Activated T-cell treated with anti-CD3 and anti-CD28 coated beads, Interleukin-2, amount 50 U/mL, for 4 hours (primary cell): ENCODE measurements at regions not wholly inside any gene's neighbourhood (a gene's known extent, or its start where the extent isn't known, plus 50 kb on each side); places are given as distances from the start of the nearest gene placed in this dataset.

Source experiments
- ATAC-seq, 2 donors: fragments of 200-7000 bp; cut with Tn5 transposase; one replicate each; pipeline ENCODE4 v1.10.0; 2021
- DNase-seq: peaks from one replicate; pipeline ENCODE4 v3.0.0-alpha.2; 2020
- H3K27me3 Mint-ChIP-seq: one replicate; pipeline ENCODE4 v1.8.0; 2021; ENCODE audit warnings: low read depth, mixed read lengths
- H3K36me3 Mint-ChIP-seq: one replicate; pipeline ENCODE4 v1.8.0; 2022; ENCODE audit warnings: mixed read lengths; ENCODE audit not compliant: insufficient read depth
- H3K4me1 Mint-ChIP-seq: one replicate; pipeline ENCODE4 v1.8.0; 2021; ENCODE audit warnings: low read depth, mixed read lengths
- H3K4me3 Mint-ChIP-seq: one replicate; pipeline ENCODE4 v1.8.0; 2021; ENCODE audit warnings: mild to moderate bottlenecking, moderate library complexity, mixed read lengths
- H3K9me3 Mint-ChIP-seq: one replicate; pipeline ENCODE4 v1.8.0; 2021; ENCODE audit warnings: mixed read lengths

DNA sequence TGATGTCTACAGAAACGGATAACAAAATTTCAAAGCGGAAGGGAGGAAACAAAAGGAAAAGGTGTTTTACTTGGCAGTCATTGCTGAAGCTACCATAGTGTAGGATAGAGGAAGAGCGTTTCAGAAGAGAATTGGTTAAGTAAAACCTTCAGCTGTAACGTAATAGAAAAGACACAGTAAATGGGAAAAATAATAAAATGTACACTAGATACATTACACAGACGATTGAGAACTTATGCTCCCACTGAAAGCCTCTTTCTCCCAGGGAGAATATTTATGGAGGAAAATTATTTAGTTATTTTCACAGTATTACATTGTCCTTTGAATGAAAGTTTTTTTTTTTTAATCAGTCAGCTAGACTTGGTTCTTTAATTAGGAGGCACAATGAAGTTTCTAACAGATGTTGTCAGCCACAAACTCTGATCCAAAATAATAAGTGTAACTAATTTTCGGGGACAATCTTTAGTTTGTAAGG, 90.7 kb upstream of the PRDM1 start:
- H3K36me3 Mint-ChIP-seq: no peaks in the 10 kb centered on the region
- H3K27me3 Mint-ChIP-seq: peaks cover 48% of the 10 kb centered on the region
- H3K4me1 Mint-ChIP-seq: peaks cover 30% of the 10 kb centered on the region

DNA sequence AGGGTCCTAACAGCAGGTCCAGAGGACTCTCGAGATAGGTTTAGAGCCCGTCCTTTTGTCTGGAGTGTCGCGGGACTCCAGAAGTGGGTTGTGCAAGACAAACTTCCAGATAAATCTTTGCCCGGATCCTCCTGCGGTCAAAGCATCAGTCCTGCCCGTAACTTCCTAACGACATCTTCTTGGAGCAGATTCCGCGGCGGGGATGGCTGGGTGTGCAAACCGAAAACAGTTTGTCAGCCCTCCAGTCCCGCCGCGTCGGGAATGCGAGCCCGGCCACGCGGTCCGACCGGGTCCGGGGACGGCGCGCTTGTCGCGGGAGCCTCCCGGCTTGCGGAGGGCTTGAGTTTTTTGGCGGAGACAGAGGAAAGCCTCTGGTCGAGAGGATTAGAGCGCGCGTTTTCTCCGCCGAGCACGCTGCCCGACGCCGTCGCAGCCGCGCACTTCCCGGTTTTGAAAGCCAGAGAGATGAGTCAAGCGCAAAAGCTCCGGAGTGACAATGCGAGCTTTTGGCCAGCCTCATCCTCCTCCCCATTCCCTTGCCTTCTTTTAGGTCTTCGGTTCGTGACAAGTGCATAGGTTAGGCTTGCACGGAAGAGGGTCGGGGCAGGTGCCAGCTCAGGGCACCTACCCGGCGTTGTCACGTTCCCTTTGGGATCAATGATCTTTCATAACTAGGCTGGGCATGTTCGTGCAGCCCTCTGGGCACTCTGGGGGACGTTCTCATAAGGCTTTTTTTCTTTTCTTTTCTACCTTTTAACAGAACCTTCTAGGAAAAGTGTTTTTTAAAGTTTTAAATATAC, 91.3 kb upstream of the PRDM1 start:
- Mint-ChIP-seq H3K9me3 (no peaks in the 10 kb centered on the region), H3K36me3 (no peaks in the 10 kb centered on the region), H3K4me1 (peaks cover 33% of the 10 kb centered on the region), H3K4me3 (peak overlapping the region; percentile 92), H3K27me3 (peaks cover 51% of the 10 kb centered on the region)
- ATAC-seq (peak; percentile 39 to 46), DNase-seq (peak; percentile 50)

More for the DNA sequence above, 90.7 kb upstream of the PRDM1 start:
- Mint-ChIP-seq H3K9me3 (no peaks in the 10 kb centered on the region), H3K4me3 (peak overlapping the region; percentile 92)
- DNase-seq: no peak
- no peak for ATAC-seq

DNA sequence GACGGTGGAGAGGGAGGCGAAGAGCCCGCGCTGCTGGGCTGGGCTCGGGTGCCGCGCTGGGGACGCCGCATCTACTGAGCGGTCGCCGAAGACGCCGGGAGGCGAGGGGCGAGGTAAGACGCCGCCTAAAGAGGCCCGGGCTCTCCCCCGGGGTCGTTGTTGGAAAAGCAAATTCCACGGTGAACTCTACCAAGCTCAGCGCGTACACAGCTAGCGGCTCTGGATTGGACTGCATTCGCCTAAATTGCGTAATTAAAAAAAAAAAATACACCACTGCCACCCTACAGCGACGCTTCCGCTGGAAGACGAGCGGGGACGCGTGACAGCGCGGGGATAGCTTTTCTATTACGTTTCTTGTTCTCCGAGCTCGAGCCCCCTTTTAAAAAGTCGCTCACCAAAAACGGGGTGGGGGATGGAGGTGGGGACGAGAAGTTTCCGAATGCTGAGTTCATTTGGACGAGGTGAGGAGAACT, 92.0 kb upstream of the PRDM1 start:
- Mint-ChIP-seq H3K4me1 (peaks cover 33% of the 10 kb centered on the region), H3K27me3 (peaks cover 47% of the 10 kb centered on the region), H3K36me3 (no peaks in the 10 kb centered on the region), H3K4me3 (peak overlapping the region; percentile 92), H3K9me3 (no peaks in the 10 kb centered on the region)
- ATAC-seq (peak; percentile 17 to 29), DNase-seq (peak; percentile 35)

DNA sequence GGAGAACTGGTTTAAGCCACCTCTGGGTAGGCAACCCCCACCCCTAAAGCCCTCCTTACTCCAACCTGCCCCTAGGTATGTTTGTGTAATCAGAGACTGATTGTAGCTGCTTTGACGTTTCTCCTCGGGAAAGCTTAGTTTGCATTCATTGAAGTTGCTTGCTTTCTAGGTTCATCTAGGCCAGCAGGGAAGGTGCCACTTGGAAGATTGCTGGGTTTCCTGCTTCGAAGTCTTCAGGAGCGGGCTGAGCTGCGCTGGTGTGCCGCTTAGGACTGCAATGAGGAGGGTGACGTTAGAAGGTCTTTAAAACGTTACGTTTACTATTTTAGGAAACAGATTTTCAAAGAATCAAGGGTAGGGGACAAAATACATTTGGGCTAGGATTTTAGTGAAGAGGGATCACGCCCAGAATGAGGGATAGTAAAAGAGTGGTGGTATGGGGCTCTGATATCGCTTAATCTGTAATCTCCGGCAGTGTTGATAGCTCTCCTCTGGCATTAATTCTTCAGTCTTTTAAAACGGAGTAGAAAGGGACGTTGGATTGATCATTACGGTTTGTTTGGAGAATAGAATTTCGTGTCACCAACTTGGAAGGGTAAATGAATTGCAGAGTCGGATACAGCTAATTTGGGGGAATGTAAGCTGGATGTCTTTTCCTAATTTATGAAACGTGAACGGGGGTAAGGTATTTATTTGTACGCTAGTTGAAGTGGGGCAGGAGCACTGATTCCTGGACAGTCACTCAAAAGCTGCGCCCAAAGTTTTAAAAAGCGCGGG, 92.6 kb upstream of the PRDM1 start:
- ATAC-seq: no peak
- Mint-ChIP-seq H3K4me1 (peaks cover 33% of the 10 kb centered on the region), H3K27me3 (peaks cover 47% of the 10 kb centered on the region), H3K9me3 (no peaks in the 10 kb centered on the region), H3K4me3 (peak overlapping the region; percentile 92), H3K36me3 (no peaks in the 10 kb centered on the region)
- no peak for DNase-seq

DNA sequence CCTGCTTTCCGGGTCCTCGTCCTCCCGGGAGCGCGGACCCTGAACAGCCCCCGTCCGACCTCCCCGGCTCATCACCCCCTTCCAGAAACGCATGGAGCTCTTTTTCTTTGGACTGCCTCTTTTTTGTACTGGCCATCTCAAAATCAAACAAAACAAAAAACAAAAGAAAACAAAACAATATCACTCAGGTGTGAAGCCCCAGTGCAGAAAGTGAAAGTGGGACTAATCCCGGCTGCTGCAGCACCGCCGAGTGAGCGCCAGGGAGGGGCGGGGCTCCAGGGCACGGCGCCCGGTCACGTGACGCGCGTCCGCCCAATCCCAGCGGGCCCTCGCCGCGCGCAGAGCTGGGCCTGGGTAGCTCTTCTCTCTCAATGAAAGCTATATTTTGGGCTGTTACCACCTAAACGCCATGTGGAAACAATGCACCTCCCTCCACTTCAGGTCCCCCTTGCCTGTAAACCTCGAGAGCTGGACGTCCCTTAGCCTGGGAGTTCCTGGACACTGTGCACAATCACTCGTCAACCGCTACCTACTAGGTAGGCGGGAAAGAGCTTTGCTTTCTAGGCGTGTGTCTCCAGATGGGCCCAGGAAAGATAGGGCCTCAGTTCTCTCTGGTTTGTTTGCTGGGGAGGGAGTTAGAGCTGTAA, 93.7 kb upstream of the PRDM1 start:
- DNase-seq (peak; percentile 89), ATAC-seq (peak; percentile 89 to 92)
- peaks cover 33% of the 10 kb centered on the region for H3K4me1 Mint-ChIP-seq
- H3K36me3 Mint-ChIP-seq: no peaks in the 10 kb centered on the region
- H3K4me3 Mint-ChIP-seq: peak overlapping the region; percentile 92
- H3K9me3 Mint-ChIP-seq: no peaks in the 10 kb centered on the region
- H3K27me3 Mint-ChIP-seq: peaks cover 43% of the 10 kb centered on the region

DNA sequence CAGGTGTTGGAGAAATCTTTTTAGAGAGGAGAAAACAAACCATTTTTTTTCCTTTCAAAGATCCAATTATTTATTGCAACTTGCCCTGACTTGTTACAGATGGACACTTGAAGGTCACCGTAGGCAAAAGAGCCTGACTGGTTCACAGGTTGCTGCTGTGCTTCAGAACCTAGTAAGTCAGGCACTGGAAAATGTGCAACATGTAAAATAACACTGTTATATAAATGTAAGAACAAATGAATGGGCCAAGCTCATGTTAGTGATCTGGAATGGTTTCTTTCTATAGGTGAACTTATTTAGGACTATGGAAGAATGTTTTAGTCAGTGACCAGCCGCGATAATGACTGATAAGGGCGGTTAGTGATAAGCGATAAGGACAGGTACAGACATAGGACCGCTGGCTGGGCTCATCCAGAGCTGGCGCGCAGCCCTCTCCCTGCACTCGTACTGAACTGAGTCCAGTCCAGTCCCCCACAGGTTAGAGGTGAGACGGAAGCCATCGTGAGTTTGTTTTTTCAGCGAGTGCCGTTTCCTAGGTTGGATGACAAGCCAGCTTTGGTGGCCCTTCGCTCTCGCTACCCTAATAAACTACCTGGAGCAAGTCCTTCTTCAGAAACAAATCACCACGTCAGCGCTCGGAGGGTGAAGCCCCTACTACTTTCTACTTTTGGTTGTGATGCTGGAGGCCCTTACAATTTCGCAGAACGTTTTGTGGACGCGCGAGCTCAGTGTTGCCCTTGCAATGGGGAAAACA, 94.4 kb upstream of the PRDM1 start:
- peaks cover 36% of the 10 kb centered on the region for H3K4me1 Mint-ChIP-seq
- no peaks in the 10 kb centered on the region for H3K36me3 Mint-ChIP-seq
- ATAC-seq: peak; percentile 24 to 32
- H3K4me3 Mint-ChIP-seq: peak overlapping the region; percentile 92
- DNase-seq: peak; percentile 19
- H3K9me3 Mint-ChIP-seq: no peaks in the 10 kb centered on the region
- H3K27me3 Mint-ChIP-seq: peaks cover 43% of the 10 kb centered on the region

DNA sequence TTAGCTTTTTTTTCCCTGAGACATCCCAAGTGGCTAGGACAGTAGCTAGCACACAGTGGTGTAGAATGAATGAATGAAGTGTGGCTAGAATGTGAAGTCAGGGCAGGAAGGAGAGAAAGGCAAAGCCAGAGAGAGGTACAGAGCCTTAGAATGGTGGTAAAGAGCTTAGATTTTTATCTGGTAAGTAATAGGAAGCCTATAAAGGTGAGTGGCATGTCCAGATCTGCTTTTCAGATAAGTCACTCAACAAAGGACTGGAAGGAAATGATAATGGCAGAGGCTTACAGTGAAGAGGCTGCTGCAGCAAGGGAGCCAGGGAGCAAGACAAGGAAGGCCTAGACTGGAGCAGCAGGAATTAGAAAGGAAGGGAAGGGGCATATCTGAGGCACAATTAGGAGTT, 96.0 kb upstream of the PRDM1 start:
- Mint-ChIP-seq H3K27me3 (peaks cover 42% of the 10 kb centered on the region), H3K4me1 (peaks cover 38% of the 10 kb centered on the region), H3K9me3 (no peaks in the 10 kb centered on the region), H3K4me3 (no peak overlapping the region), H3K36me3 (no peaks in the 10 kb centered on the region)
- no peak for DNase-seq
- ATAC-seq: no peak

DNA sequence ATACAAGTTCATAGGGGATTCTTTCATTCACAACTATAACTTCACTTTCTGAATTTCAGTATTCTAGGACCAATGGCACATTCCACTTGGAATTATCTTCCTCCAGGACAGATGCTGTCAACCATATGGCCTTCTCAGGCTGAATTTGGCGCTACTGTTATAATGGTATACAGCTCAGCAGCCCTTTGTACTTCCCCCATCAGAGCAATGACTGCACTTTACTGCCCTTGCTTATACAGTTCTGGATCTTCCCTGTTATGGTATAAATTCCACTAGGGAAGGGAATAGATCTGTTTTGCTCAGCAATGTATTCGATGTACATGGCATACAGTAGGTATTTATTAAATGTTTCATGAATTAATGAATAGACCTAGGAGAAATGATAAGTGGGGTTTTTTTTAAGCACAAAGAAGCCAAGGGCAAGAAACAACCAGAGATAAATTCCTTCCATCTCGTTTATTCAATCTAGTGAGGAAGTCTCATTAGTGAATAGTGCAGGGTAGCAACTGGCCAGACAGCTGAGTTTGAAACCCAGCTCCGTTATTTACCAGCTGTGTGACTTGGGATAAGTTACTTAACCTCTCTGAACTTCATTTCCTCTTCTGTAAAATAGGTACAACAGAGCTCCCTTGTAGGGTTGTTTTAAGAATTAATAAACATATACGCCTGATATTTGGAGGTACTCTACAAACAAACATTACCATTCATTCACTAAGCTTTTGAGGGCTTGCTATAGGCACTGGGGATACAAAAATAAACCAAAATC, 97.1 kb upstream of the PRDM1 start:
- DNase-seq (no peak), ATAC-seq (no peak)
- peaks cover 35% of the 10 kb centered on the region for H3K4me1 Mint-ChIP-seq
- peaks cover 47% of the 10 kb centered on the region for H3K27me3 Mint-ChIP-seq
- no peak overlapping the region for H3K4me3 Mint-ChIP-seq
- H3K9me3 Mint-ChIP-seq: no peaks in the 10 kb centered on the region
- H3K36me3 Mint-ChIP-seq: no peaks in the 10 kb centered on the region

DNA sequence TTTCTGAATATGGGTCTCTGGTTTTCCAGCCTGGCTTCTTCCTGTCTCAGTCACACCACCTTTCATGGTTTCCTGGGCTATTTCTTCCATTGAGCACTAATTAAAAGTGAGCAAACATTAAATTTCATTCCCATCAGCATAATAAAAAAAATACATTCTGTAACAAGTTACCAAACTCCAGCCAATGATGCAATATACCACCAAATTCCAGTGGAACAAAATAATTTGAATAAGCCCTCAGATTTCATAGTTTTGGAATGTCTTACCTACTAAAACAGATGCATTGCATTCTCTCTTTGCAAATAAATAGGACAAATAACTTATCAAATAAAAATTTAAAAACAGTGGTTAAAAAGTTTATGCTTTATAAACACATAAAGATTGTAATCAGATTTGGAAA, 97.8 kb upstream of the PRDM1 start:
- Mint-ChIP-seq H3K36me3 (no peaks in the 10 kb centered on the region), H3K27me3 (peaks cover 41% of the 10 kb centered on the region), H3K4me3 (no peak overlapping the region), H3K9me3 (no peaks in the 10 kb centered on the region), H3K4me1 (peaks cover 28% of the 10 kb centered on the region)
- no peak for ATAC-seq
- no peak for DNase-seq

DNA sequence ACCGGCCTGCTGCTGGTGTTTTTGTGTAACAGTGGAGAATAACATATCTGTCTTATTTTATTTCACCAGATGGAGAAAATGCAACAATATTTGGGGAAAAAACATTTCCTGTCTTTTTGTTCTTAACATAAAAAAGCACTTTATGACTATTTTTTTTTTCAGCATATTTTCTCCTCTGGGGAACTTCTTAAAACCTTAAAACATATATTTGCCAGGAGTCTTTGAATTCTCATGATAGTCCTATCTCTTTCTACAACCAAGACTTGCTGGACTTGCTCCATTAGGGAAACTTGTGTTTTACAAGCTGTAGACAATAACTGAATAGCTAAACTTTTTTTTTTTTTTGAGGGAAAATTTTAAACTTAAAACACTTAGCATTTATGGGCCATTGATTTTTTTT, 98.6 kb upstream of the PRDM1 start:
- Mint-ChIP-seq H3K9me3 (no peaks in the 10 kb centered on the region), H3K4me3 (no peak overlapping the region), H3K36me3 (no peaks in the 10 kb centered on the region), H3K4me1 (peaks cover 21% of the 10 kb centered on the region), H3K27me3 (peaks cover 42% of the 10 kb centered on the region)
- DNase-seq: no peak
- no peak for ATAC-seq

DNA sequence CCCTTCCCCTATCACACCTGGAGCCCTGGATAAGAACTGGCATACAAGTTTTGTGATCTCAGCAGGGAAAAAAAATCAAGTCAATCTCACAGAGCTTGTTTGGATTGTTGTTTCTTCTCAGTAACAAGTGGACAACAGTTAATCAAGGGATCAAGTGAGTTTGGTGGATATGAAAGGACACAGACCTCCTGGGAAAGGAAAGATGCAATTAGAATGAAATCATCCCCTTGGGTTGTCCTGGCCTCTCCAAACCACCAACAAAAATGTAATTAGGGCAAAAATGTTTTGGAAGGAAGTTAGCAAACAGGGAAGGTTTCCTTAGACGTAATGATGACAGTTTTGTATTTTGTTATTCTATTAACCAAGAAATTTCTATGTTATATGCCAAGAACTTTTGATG, 99.1 kb upstream of the PRDM1 start:
- ATAC-seq: no peak
- no peak for DNase-seq
- Mint-ChIP-seq H3K9me3 (no peaks in the 10 kb centered on the region), H3K36me3 (no peaks in the 10 kb centered on the region), H3K4me3 (no peak overlapping the region), H3K4me1 (peaks cover 20% of the 10 kb centered on the region), H3K27me3 (peaks cover 47% of the 10 kb centered on the region)

DNA sequence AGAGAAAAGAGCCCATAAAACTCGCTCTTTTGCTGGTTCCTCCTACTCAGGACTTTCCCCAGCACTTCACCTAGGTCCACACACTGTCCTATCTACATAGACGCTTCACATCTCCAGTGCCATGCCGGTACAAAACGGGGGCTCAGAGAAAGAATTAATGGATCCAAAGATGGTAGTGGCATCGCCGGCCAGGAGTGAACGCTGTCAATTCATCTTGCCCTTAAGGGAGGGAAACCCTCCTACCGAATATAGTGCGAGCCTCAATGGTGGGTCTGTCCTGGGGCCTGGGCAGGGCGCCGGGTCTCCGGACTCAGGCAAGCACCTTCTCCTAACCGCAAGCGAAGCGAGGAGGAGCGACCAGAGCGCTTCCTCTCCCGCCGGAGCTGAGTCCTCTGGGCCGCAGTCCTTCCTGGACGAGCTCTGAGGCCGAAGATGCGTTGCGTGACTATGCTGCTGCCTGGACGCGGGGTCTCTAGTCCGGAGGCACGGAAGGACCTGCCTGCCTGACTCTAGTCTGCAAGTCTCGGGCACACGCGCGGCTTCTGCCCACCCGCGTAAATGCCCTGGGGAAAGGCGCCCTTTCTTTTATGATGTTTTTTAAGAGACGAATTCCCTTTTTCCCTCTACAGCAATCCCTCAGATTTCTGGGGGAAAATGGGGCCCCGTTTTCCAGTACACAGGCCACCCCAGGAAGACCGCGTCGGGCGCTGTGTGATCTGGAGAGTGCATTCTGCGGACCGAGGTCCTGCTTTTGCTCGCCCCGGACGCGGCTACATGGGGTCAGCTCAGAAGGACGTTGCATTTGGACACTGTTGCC, 100.1 kb upstream of the PRDM1 start:
- Mint-ChIP-seq H3K9me3 (no peaks in the 10 kb centered on the region), H3K36me3 (no peaks in the 10 kb centered on the region), H3K27me3 (peaks cover 50% of the 10 kb centered on the region), H3K4me1 (peaks cover 23% of the 10 kb centered on the region), H3K4me3 (peak overlapping the region; percentile 33)
- peak in 1 of 2 donors; percentile 33 for ATAC-seq
- no peak for DNase-seq
